Peyer's patch (tissue), 4 donors: ENCODE measurements at regions not wholly inside any gene's neighbourhood (a gene's known extent, or its start where the extent isn't known, plus 50 kb on each side); places are given as distances from the start of the nearest gene placed in this dataset.

Experiments used
- CTCF ChIP-seq, 6 experiments: fragments of 450-650 bp in 4 of 6; fragments of 200-600 bp in 2 of 6; sonication (generic) in 1 of 6; IDR thresholded peaks; one replicate each; pipeline ENCODE4 v1.5.1; 2017 to 2019; ENCODE audit warnings: antibody characterized with exemption in 6 of 6, mild to moderate bottlenecking in 3 of 6, moderate library complexity in 1 of 6
- POLR2A ChIP-seq, 2 donors: fragments of 450-650 bp; IDR thresholded peaks; one replicate each; pipeline ENCODE4 v1.5.1; 2017; ENCODE audit warnings: antibody characterized with exemption in 2 of 2, mild to moderate bottlenecking in 2 of 2, moderate library complexity in 2 of 2

- TF ChIP-seq CTCF (IDR thresholded peaks at IDR 0.05) (no peak), POLR2A (IDR thresholded peaks at IDR 0.05) (no peak)
Observed at GRCh38 chr17:77807746-77808441, 150.6 kb upstream of the TNRC6C start.
